Thymus (tissue), 11 donors: ENCODE measurements at regions not wholly inside any gene's neighbourhood (a gene's known extent, or its start where the extent isn't known, plus 50 kb on each side); places are given as distances from the start of the nearest gene placed in this dataset.

Experiments used
- DNase-seq, 9 donors: peaks; one replicate each; pipeline ENCODE4 v3.0.0-alpha.2; 2013; ENCODE audit warnings: low spot score in 9 of 9, low read depth in 6 of 9, missing footprints in 1 of 9
- H3K27ac ChIP-seq, 2 donors: one replicate each; pipeline ENCODE4 v1.5.1; 2013; ENCODE audit warnings: control low read depth in 1 of 2, low read depth in 1 of 2, low read length in 1 of 2, mild to moderate bottlenecking in 1 of 2, moderate library complexity in 1 of 2
- H3K27me3 ChIP-seq, 2 donors: one replicate each; pipeline ENCODE4 v1.5.1; 2013; ENCODE audit warnings: low read length in 1 of 2; ENCODE audit not compliant: control insufficient read depth in 2 of 2, insufficient read depth in 1 of 2
- H3K36me3 ChIP-seq, 2 donors: one replicate each; pipeline ENCODE4 v1.5.1; 2013; ENCODE audit warnings: low read length in 1 of 2, mild to moderate bottlenecking in 1 of 2, moderate library complexity in 1 of 2; ENCODE audit not compliant: control insufficient read depth in 2 of 2, insufficient read depth in 2 of 2
- H3K4me1 ChIP-seq, 2 donors: one replicate each; pipeline ENCODE4 v1.5.1; 2013; ENCODE audit warnings: low read length in 2 of 2; ENCODE audit not compliant: control insufficient read depth in 2 of 2, insufficient read depth in 2 of 2
- H3K4me3 ChIP-seq, 2 donors: one replicate each; pipeline ENCODE4 v1.5.1; 2013; ENCODE audit warnings: low read length in 2 of 2, control low read depth in 1 of 2, mild to moderate bottlenecking in 1 of 2
- H3K9me3 ChIP-seq, 2 donors: one replicate each; pipeline ENCODE4 v1.5.1; 2013; ENCODE audit warnings: low read length in 1 of 2, mild to moderate bottlenecking in 1 of 2; ENCODE audit not compliant: control insufficient read depth in 2 of 2, insufficient read depth in 1 of 2
- WGBS: extraction: QIAGEN DNeasy Blood & Tissue Kit; methylation state at CpG from one replicate; pipeline ENCODE4 v1.1.7; 2013; 5-methylcytosine and 5-hydroxymethylcytosine counted together
- donor health status: healthy.

GRCh38 chr3:181403876-181404660, 307.7 kb upstream of the SOX2 start:
- WGBS = 93% methylated on average over 8 of the region's 8 CpGs
- H3K27ac ChIP-seq = no peak overlapping the region
- no peak overlapping the region for H3K4me3 ChIP-seq
- no peaks in the 10 kb centered on the region for H3K27me3 ChIP-seq
- DNase-seq = no peak
- no peaks in the 10 kb centered on the region for H3K9me3 ChIP-seq
- H3K4me1 ChIP-seq = no peaks in the 10 kb centered on the region
- H3K36me3 ChIP-seq = no peaks in the 10 kb centered on the region

GRCh38 chr3:181402347-181402746, 309.4 kb upstream of the SOX2 start:
- Histone ChIP-seq H3K27me3 (no peaks in the 10 kb centered on the region), H3K36me3 (no peaks in the 10 kb centered on the region), H3K4me1 (no peaks in the 10 kb centered on the region), H3K27ac (no peak overlapping the region), H3K9me3 (no peaks in the 10 kb centered on the region), H3K4me3 (no peak overlapping the region)
- 76% methylated on average over 3 of the region's 3 CpGs for WGBS
- no peak for DNase-seq

- no peaks in the 10 kb centered on the region for H3K9me3 ChIP-seq
- H3K4me1 ChIP-seq = no peaks in the 10 kb centered on the region
- no peaks in the 10 kb centered on the region for H3K27me3 ChIP-seq
- no peaks in the 10 kb centered on the region for H3K36me3 ChIP-seq
- H3K27ac ChIP-seq = no peak overlapping the region
- no peak overlapping the region for H3K4me3 ChIP-seq
- no peak for DNase-seq
Measured at GRCh38 chr3:181384970-181385369, 326.8 kb upstream of the SOX2 start.

GRCh38 chr3:181383760-181384159, 328.0 kb upstream of the SOX2 start:
- no peaks in the 10 kb centered on the region for H3K4me1 ChIP-seq
- no peak overlapping the region for H3K27ac ChIP-seq
- H3K9me3 ChIP-seq = no peaks in the 10 kb centered on the region
- no peaks in the 10 kb centered on the region for H3K36me3 ChIP-seq
- no peaks in the 10 kb centered on the region for H3K27me3 ChIP-seq
- no peak overlapping the region for H3K4me3 ChIP-seq
- DNase-seq = no peak

- no peak for DNase-seq
- H3K27ac ChIP-seq = no peak overlapping the region
- H3K9me3 ChIP-seq = no peaks in the 10 kb centered on the region
- no peaks in the 10 kb centered on the region for H3K4me1 ChIP-seq
- WGBS = 97% methylated on average over 7 of the region's 7 CpGs
- no peak overlapping the region for H3K4me3 ChIP-seq
- H3K27me3 ChIP-seq = no peaks in the 10 kb centered on the region
- H3K36me3 ChIP-seq = no peaks in the 10 kb centered on the region
Measured at GRCh38 chr3:181383201-181383600, 328.5 kb upstream of the SOX2 start.

GRCh38 chr3:181382656-181383055, 329.1 kb upstream of the SOX2 start:
- WGBS = 86% methylated on average over 3 of the region's 3 CpGs
- H3K9me3 ChIP-seq = no peaks in the 10 kb centered on the region
- no peak overlapping the region for H3K27ac ChIP-seq
- H3K36me3 ChIP-seq = no peaks in the 10 kb centered on the region
- H3K4me1 ChIP-seq = no peaks in the 10 kb centered on the region
- DNase-seq = no peak
- H3K4me3 ChIP-seq = no peak overlapping the region
- no peaks in the 10 kb centered on the region for H3K27me3 ChIP-seq

GRCh38 chr3:181379278-181379677, 332.4 kb upstream of the SOX2 start:
- H3K4me3 ChIP-seq = no peak overlapping the region
- WGBS = 94% methylated on average over 5 of the region's 5 CpGs
- H3K27ac ChIP-seq = no peak overlapping the region
- no peaks in the 10 kb centered on the region for H3K27me3 ChIP-seq
- H3K4me1 ChIP-seq = no peaks in the 10 kb centered on the region
- no peaks in the 10 kb centered on the region for H3K36me3 ChIP-seq
- DNase-seq = no peak
- no peaks in the 10 kb centered on the region for H3K9me3 ChIP-seq

- WGBS = 69% methylated on average over 3 of the region's 3 CpGs
- no peak overlapping the region for H3K27ac ChIP-seq
- H3K9me3 ChIP-seq = no peaks in the 10 kb centered on the region
- H3K4me3 ChIP-seq = no peak overlapping the region
- no peaks in the 10 kb centered on the region for H3K36me3 ChIP-seq
- no peaks in the 10 kb centered on the region for H3K27me3 ChIP-seq
- H3K4me1 ChIP-seq = no peaks in the 10 kb centered on the region
- DNase-seq = no peak
Measured at GRCh38 chr3:181369637-181370036, 342.1 kb upstream of the SOX2 start.

GRCh38 chr3:181363231-181363630, 348.5 kb upstream of the SOX2 start:
- H3K27me3 ChIP-seq = no peaks in the 10 kb centered on the region
- H3K36me3 ChIP-seq = no peaks in the 10 kb centered on the region
- no peak for DNase-seq
- H3K27ac ChIP-seq = no peak overlapping the region
- H3K9me3 ChIP-seq = no peaks in the 10 kb centered on the region
- H3K4me1 ChIP-seq = no peaks in the 10 kb centered on the region
- no peak overlapping the region for H3K4me3 ChIP-seq
- WGBS = 54% methylated on average over 1 of the region's 1 CpG

- H3K4me3 ChIP-seq = no peak overlapping the region
- H3K4me1 ChIP-seq = no peaks in the 10 kb centered on the region
- H3K27ac ChIP-seq = no peak overlapping the region
- H3K9me3 ChIP-seq = no peaks in the 10 kb centered on the region
- H3K36me3 ChIP-seq = no peaks in the 10 kb centered on the region
- no peaks in the 10 kb centered on the region for H3K27me3 ChIP-seq
- DNase-seq = no peak
Measured at GRCh38 chr3:181362378-181362777, 349.3 kb upstream of the SOX2 start.
